RKO (cell line): ENCODE measurements at regions not wholly inside any gene's neighbourhood (a gene's known extent, or its start where the extent isn't known, plus 50 kb on each side); places are given as distances from the start of the nearest gene placed in this dataset.

ENCODE experiments used
- DNase-seq: peaks from one replicate; pipeline ENCODE4 v3.0.0-alpha.2; 2016; ENCODE audit warnings: low spot score

- DNase-seq = no peak
These were observed 96.5 kb upstream of the CRHR1 start for GRCh38 chr17:45687594-45687993.

- DNase-seq = no peak
These were observed 95.8 kb upstream of the CRHR1 start for GRCh38 chr17:45688353-45688752.

- DNase-seq = no peak
These were observed 95.3 kb upstream of the CRHR1 start for GRCh38 chr17:45688820-45689219.

GRCh38 chr17:45689451-45689850 lies 94.7 kb upstream of the CRHR1 start:
- no peak for DNase-seq

GRCh38 chr17:45690625-45691275 lies 93.4 kb upstream of the CRHR1 start:
- no peak for DNase-seq

- DNase-seq = no peak
These were observed 91.5 kb upstream of the CRHR1 start for GRCh38 chr17:45692661-45693060.

GRCh38 chr17:45693792-45694191 lies 90.3 kb upstream of the CRHR1 start:
- no peak for DNase-seq

GRCh38 chr17:45696442-45696841 lies 87.7 kb upstream of the CRHR1 start:
- DNase-seq = no peak

GRCh38 chr17:45697076-45697475 lies 87.0 kb upstream of the CRHR1 start:
- DNase-seq = no peak

GRCh38 chr17:45700171-45701090 lies 83.7 kb upstream of the CRHR1 start:
- DNase-seq = no peak

- DNase-seq = peak; percentile 18
These were observed 81.4 kb upstream of the CRHR1 start for GRCh38 chr17:45702666-45703266.

- DNase-seq = no peak
These were observed 80.8 kb upstream of the CRHR1 start for GRCh38 chr17:45703348-45703747.

GRCh38 chr17:45703806-45704205 lies 80.3 kb upstream of the CRHR1 start:
- no peak for DNase-seq

GRCh38 chr17:45704251-45704650 lies 79.9 kb upstream of the CRHR1 start:
- DNase-seq = no peak

GRCh38 chr17:45705123-45706009 lies 78.8 kb upstream of the CRHR1 start:
- peak; percentile 68 for DNase-seq

GRCh38 chr17:45706033-45706432 lies 78.1 kb upstream of the CRHR1 start:
- DNase-seq = no peak

- no peak for DNase-seq
These were observed 75.3 kb upstream of the CRHR1 start for GRCh38 chr17:45708707-45709290.

GRCh38 chr17:45709728-45710288 lies 74.3 kb upstream of the CRHR1 start:
- DNase-seq = no peak

- DNase-seq = no peak
These were observed 68.3 kb upstream of the CRHR1 start for GRCh38 chr17:45715787-45716186.

- DNase-seq = no peak
These were observed 65.3 kb upstream of the CRHR1 start for GRCh38 chr17:45718791-45719190.

- peak; percentile 82 for DNase-seq
These were observed 64.6 kb upstream of the CRHR1 start for GRCh38 chr17:45719335-45720071.
